K562 (cell line): ENCODE measurements at regions not wholly inside any gene's neighbourhood (a gene's known extent, or its start where the extent isn't known, plus 50 kb on each side); places are given as distances from the start of the nearest gene placed in this dataset.

Experiments used
- CHD4 ChIP-seq: fragments of 200-600 bp; sonication (generic); IDR thresholded peaks from 3 replicates; pipeline ENCODE4 v1.6.1; 2012; ENCODE audit warnings: low read depth, mild to moderate bottlenecking, mixed read lengths, low read length, inconsistent platforms; ENCODE audit not compliant: insufficient read depth, insufficient replicate concordance, poor library complexity, severe bottlenecking
- DACH1 ChIP-seq: fragments of 450-650 bp; IDR thresholded peaks from 2 replicates; pipeline ENCODE4 v1.6.1; 2018; ENCODE audit not compliant: partially characterized antibody
- ERF ChIP-seq: fragments of 450-650 bp; formaldehyde crosslinking; IDR thresholded peaks from 2 replicates; pipeline ENCODE4 v1.4.0; 2020; ENCODE audit warnings: mild to moderate bottlenecking, mixed read lengths
- GABPA ChIP-seq: fragments of 200-800 bp; sonication (Bioruptor generic); conservative IDR thresholded peaks from 2 replicates; pipeline ENCODE4 v1.6.1; 2016; ENCODE audit warnings: low read depth, missing genetic modification characterization, missing compliant biosample characterization
- HES1 ChIP-seq: fragments of 450-650 bp; IDR thresholded peaks from 2 replicates; pipeline ENCODE4 v1.6.1; 2016; ENCODE audit warnings: low read depth, mild to moderate bottlenecking, moderate library complexity
- HNRNPL ChIP-seq: fragments of 200-400 bp; formaldehyde crosslinking; IDR thresholded peaks from 2 replicates; pipeline ENCODE4 v1.6.1; 2017; ENCODE audit warnings: low read depth, mild to moderate bottlenecking, low read length
- IRF2 ChIP-seq: sonication (generic); formaldehyde crosslinking; IDR thresholded peaks from 2 replicates; pipeline ENCODE4 v1.8.1; 2022; ENCODE audit warnings: mild to moderate bottlenecking, missing genetic modification reagents
- KDM2B ChIP-seq: fragments of 250-450 bp; sonication (Bioruptor Pico); IDR thresholded peaks from 2 replicates; pipeline ENCODE4 v1.8.0; 2021; ENCODE audit warnings: mild to moderate bottlenecking, moderate library complexity
- MCM2 ChIP-seq: fragments of 450-650 bp; IDR thresholded peaks from 2 replicates; pipeline ENCODE4 v1.6.1; 2017; ENCODE audit warnings: low read depth, mild to moderate bottlenecking
- PHF20 ChIP-seq: fragments of 450-650 bp; IDR thresholded peaks from 2 replicates; pipeline ENCODE4 v1.6.1; 2018; ENCODE audit not compliant: partially characterized antibody
- POLR2AphosphoS5 ChIP-seq: IDR thresholded peaks from 2 replicates; pipeline ENCODE4 v1.6.1; 2011; ENCODE audit warnings: mild to moderate bottlenecking, low read depth, low read length, moderate library complexity; ENCODE audit not compliant: control insufficient read depth, insufficient read depth
- POLR2H ChIP-seq: IDR thresholded peaks from 2 replicates; pipeline ENCODE4 v1.6.1; 2016; ENCODE audit warnings: missing genetic modification characterization, low read depth, mild to moderate bottlenecking, control low read depth, missing compliant biosample characterization, moderate library complexity
- PYGO2 ChIP-seq: fragments of 450-650 bp; IDR thresholded peaks from 2 replicates; pipeline ENCODE4 v1.6.1; 2016; ENCODE audit warnings: mild to moderate bottlenecking, missing genetic modification characterization, moderate library complexity, missing compliant biosample characterization
- RBM14 ChIP-seq: fragments of 200-400 bp; formaldehyde crosslinking; IDR thresholded peaks from 2 replicates; pipeline ENCODE4 v1.6.1; 2018; ENCODE audit warnings: low read depth, mild to moderate bottlenecking, low read length, moderate library complexity, borderline replicate concordance; ENCODE audit not compliant: insufficient read depth
- RNF2 ChIP-seq: sonication (generic); IDR thresholded peaks from 2 replicates; pipeline ENCODE4 v1.6.1; 2016
- SMAD1 ChIP-seq: fragments of 150-350 bp; IDR thresholded peaks from 2 replicates; pipeline ENCODE4 v1.6.1; 2014; ENCODE audit warnings: low read length, low read depth; ENCODE audit not compliant: partially characterized antibody
- U2AF2 ChIP-seq: fragments of 200-400 bp; formaldehyde crosslinking; optimal IDR thresholded peaks from 2 replicates; pipeline ENCODE3; 2017; ENCODE audit warnings: low read depth, mild to moderate bottlenecking, low read length
- ZNF263 ChIP-seq: sonication (generic); formaldehyde crosslinking; IDR thresholded peaks from 2 replicates; pipeline ENCODE4 v1.8.0; 2022; ENCODE audit warnings: mild to moderate bottlenecking, missing genetic modification reagents, borderline replicate concordance
- ZNF695 ChIP-seq: fragments of 450-650 bp; formaldehyde crosslinking; IDR thresholded peaks from 2 replicates; pipeline ENCODE4 v1.4.0; 2020; ENCODE audit warnings: mild to moderate bottlenecking, moderate library complexity
- TF ChIP-seq, protein P1 (sequence below), 2 experiments: fragments of 450-650 bp; IDR thresholded peaks; 2 replicates each; pipeline ENCODE4 v1.6.1; 2018; ENCODE audit warnings: mild to moderate bottlenecking in 2 of 2, low read depth in 1 of 2; ENCODE audit not compliant: partially characterized antibody in 2 of 2
- TF ChIP-seq, protein P2 (sequence below), 2 experiments: fragments of 450-650 bp; conservative IDR thresholded peaks; 2 replicates each; pipeline ENCODE4 v1.6.1; 2017; ENCODE audit warnings: mild to moderate bottlenecking in 2 of 2, moderate library complexity in 2 of 2
- TF ChIP-seq, protein P3 (sequence below): fragments of 250-450 bp; sonication (Bioruptor Pico); IDR thresholded peaks from 2 replicates; pipeline ENCODE4 v1.8.0; 2022; ENCODE audit warnings: moderate library complexity, mild to moderate bottlenecking, inconsistent platforms

- TF ChIP-seq ZNF263 (CRISPR knock-in tag) (no peak), POLR2AphosphoS5 (peak; percentile 81; the same call in 1 of the 2 replicates), HES1 (no peak; the same call in 1 of the 2 replicates), POLR2H (no peak), PYGO2 (tag) (no peak), PHF20 (no peak), ZNF695 (CRISPR knock-in tag) (no peak), MCM2 (no peak), IRF2 (CRISPR knock-in tag) (no peak), SMAD1 (peak; percentile 55), GABPA (no peak), KDM2B (CRISPR knock-in tag) (peak; percentile 40; the same call in 1 of the 2 replicates), RBM14 (no peak), ERF (CRISPR knock-in tag) (no peak), DACH1 (peak; percentile 64), CHD4 (no peak), RNF2 (peak; percentile 79), U2AF2 (no peak), HNRNPL (no peak; the same call in 1 of the 2 replicates)
- TF ChIP-seq, protein P1, sequence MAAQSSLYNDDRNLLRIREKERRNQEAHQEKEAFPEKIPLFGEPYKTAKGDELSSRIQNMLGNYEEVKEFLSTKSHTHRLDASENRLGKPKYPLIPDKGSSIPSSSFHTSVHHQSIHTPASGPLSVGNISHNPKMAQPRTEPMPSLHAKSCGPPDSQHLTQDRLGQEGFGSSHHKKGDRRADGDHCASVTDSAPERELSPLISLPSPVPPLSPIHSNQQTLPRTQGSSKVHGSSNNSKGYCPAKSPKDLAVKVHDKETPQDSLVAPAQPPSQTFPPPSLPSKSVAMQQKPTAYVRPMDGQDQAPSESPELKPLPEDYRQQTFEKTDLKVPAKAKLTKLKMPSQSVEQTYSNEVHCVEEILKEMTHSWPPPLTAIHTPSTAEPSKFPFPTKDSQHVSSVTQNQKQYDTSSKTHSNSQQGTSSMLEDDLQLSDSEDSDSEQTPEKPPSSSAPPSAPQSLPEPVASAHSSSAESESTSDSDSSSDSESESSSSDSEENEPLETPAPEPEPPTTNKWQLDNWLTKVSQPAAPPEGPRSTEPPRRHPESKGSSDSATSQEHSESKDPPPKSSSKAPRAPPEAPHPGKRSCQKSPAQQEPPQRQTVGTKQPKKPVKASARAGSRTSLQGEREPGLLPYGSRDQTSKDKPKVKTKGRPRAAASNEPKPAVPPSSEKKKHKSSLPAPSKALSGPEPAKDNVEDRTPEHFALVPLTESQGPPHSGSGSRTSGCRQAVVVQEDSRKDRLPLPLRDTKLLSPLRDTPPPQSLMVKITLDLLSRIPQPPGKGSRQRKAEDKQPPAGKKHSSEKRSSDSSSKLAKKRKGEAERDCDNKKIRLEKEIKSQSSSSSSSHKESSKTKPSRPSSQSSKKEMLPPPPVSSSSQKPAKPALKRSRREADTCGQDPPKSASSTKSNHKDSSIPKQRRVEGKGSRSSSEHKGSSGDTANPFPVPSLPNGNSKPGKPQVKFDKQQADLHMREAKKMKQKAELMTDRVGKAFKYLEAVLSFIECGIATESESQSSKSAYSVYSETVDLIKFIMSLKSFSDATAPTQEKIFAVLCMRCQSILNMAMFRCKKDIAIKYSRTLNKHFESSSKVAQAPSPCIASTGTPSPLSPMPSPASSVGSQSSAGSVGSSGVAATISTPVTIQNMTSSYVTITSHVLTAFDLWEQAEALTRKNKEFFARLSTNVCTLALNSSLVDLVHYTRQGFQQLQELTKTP (IDR thresholded peaks at IDR 0.05; ENCODE audit: low read depth in 1 of 2, partially characterized antibody in 2 of 2) = peak in 1 of 2 experiments; percentile 47
- TF ChIP-seq, protein P2, sequence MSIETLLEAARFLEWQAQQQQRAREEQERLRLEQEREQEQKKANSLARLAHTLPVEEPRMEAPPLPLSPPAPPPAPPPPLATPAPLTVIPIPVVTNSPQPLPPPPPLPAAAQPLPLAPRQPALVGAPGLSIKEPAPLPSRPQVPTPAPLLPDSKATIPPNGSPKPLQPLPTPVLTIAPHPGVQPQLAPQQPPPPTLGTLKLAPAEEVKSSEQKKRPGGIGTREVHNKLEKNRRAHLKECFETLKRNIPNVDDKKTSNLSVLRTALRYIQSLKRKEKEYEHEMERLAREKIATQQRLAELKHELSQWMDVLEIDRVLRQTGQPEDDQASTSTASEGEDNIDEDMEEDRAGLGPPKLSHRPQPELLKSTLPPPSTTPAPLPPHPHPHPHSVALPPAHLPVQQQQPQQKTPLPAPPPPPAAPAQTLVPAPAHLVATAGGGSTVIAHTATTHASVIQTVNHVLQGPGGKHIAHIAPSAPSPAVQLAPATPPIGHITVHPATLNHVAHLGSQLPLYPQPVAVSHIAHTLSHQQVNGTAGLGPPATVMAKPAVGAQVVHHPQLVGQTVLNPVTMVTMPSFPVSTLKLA (conservative IDR thresholded peaks at IDR 0.05) = peak in 1 of 2 experiments; percentile 53; a peak in 1 of 4 replicates
- TF ChIP-seq, protein P3, sequence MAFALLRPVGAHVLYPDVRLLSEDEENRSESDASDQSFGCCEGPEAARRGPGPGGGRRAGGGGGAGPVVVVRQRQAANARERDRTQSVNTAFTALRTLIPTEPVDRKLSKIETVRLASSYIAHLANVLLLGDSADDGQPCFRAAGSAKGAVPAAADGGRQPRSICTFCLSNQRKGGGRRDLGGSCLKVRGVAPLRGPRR = no peak
Measured at GRCh38 chr3:177357352-177358090, 160.2 kb upstream of the TBL1XR1 start (continued).
